WI38 (cell line): ENCODE measurements at regions not wholly inside any gene's neighbourhood (a gene's known extent, or its start where the extent isn't known, plus 50 kb on each side); places are given as distances from the start of the nearest gene placed in this dataset.

Source experiments
- H3K4me3 ChIP-seq: 2 replicates; pipeline ENCODE4 v1.5.1; 2011; ENCODE audit warnings: low read depth, mild to moderate bottlenecking, control low read depth, low read length
- TF ChIP-seq, protein P1 (sequence below): IDR thresholded peaks from 2 replicates; pipeline ENCODE4 v1.5.1; 2012; ENCODE audit warnings: low read depth, mild to moderate bottlenecking, control low read depth, low read length

DNA sequence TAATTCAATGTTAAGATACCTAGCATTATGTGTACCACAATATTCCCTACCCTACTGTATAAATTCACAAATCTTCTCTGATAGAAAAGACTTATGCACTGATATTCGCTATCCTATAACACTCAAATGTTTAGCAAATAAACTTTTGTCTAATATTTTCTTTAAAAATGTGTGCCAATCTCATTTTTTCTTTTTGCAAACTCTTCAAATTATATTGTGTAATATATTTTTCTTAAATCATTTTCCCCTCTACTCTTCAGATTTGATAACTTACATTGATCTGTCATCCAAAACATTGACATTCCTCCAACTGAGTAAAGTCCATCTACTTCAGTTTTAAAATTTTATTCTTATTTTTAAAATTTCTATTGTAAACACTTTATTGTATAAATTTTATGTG is 240.2 kb upstream of the CNTNAP2 start:
- no peak overlapping the region for H3K4me3 ChIP-seq
- TF ChIP-seq, protein P1, sequence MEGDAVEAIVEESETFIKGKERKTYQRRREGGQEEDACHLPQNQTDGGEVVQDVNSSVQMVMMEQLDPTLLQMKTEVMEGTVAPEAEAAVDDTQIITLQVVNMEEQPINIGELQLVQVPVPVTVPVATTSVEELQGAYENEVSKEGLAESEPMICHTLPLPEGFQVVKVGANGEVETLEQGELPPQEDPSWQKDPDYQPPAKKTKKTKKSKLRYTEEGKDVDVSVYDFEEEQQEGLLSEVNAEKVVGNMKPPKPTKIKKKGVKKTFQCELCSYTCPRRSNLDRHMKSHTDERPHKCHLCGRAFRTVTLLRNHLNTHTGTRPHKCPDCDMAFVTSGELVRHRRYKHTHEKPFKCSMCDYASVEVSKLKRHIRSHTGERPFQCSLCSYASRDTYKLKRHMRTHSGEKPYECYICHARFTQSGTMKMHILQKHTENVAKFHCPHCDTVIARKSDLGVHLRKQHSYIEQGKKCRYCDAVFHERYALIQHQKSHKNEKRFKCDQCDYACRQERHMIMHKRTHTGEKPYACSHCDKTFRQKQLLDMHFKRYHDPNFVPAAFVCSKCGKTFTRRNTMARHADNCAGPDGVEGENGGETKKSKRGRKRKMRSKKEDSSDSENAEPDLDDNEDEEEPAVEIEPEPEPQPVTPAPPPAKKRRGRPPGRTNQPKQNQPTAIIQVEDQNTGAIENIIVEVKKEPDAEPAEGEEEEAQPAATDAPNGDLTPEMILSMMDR: no peak

DNA sequence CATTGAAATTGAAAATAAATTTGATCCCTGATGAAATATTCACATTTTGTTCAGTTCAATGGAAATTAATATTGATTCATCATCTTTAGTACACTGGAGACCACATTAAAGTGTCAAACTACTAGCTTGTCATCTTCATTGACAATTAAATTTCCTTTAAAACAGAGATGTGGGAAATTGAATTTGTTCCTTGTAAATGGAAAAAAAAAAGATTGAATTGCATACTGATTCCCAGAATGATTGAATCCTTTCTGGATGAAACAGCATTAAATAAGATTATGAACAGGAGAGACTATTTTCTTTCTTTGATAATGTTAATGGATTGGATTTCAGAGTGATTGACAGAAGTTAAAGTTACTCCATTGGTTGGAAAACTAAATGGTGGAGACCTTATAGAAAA is 241.3 kb upstream of the CNTNAP2 start:
- TF ChIP-seq, protein P1: no peak
- H3K4me3 ChIP-seq: no peak overlapping the region

DNA sequence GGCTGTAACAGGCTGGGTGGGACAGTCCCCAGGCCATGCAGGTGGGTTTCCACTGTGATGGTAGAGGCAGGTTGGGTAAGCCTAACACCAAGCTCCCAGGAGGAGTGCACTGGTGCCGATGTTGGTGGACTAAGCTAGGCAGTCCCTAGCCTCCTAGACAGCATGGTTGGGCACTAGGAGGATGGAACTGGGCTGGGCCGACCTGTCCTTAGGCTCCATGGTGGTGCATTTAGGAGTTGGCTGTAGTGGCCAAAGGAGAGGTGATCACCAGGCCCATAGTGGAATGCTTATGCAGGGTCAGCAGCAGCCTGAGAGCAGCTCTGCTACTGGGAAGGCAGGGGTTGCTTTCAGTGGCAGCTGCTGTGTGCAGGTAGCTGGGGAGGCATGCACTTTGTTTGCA is 247.7 kb upstream of the CNTNAP2 start:
- TF ChIP-seq, protein P1: no peak
- H3K4me3 ChIP-seq: no peak overlapping the region

DNA sequence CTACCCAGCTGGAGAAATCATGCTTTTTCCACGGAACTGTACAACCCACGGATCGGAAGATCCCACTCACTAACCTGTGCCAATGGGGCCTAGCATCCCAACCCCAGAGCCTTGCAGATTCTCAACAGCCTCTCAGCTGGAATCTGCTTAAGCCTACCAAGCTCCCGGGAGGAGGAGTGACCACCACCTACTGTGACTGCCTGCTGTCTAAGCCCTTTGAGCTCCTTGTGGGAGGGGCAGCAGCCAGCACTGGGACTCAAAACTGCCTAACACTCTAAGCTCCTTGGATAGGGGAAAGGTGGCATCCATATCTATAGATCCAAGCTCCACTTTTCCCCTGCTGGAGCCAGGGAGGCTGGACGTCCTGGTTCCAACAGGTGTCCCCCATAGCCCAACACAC is 254.4 kb upstream of the CNTNAP2 start:
- no peak overlapping the region for H3K4me3 ChIP-seq
- TF ChIP-seq, protein P1: no peak

DNA sequence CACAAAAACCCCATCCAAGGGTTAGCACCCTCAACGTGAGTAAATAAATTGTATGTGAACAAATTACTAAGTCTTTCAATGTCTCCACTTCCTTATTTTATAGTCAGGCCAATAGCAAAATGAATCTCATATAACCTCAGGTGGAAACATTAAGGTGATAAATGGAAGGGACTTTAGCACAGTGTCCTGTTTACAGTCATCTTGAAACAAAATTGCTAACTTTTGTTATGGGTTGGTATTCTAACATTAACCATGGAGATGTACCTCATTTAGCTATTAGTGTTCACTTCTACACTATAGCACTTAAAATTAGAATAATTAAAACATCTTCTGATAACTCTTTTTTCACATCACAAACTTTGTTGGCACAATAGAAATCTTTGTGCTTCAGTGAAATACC is 255.8 kb upstream of the CNTNAP2 start:
- no peak overlapping the region for H3K4me3 ChIP-seq
- TF ChIP-seq, protein P1: no peak

DNA sequence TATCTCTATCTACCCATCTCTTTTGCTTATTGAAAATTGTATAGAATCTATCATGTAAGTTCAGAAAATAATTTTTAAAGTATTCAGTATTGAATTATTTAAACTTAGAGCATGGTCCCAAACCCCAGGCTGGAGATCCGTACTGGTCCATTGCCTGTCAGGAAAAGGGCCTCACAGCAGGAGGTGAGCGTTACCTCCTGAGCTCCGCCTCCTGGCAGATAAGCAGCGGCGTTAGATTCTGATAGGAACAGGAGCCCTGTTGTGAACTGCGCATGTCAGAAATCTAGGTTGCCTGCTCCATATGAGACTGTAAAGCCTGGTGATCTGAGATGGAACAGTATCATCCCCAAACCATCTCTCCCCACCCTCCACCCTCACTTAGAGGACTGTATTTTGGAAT is 266.0 kb upstream of the CNTNAP2 start:
- TF ChIP-seq, protein P1: no peak
- H3K4me3 ChIP-seq: no peak overlapping the region

DNA sequence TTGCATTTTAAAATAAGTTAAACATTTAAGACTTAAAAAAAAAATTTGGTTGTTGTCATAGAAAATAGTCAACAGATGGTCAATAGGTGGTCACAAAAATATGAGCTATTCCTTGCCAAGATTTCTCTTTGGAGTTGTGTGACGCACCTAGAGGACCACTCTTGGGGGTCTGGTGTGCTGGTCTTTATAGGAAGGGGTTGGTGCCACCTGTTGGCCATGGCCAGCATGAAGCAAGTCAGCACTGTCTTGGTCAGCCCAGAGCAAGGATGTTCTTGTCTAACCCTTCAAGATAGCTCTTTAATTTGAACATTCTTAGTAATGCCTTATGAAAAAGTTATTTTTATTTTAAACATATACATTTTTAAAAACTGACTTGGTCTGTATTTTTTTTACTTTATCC is 267.9 kb upstream of the CNTNAP2 start:
- TF ChIP-seq, protein P1: peak; percentile 55

DNA sequence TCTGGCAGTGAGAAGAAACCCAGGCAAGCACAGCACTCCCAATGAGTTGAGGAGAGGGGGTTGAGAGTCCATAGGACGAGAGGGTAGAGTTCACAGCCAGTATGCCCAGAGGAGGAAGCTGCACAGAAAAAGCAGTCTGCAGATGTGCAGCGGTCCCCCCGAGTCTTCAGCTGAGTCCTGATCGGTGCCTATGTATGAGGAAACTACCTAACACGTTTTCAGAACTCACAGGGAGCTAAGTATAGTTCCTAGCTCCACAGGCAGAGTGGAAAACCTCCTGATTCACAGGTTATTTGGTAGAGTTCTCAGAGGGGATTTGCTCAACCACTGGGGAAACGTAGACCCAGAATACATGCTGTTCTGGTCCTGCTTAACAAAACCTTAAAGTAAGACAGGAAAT is 271.3 kb upstream of the CNTNAP2 start:
- TF ChIP-seq, protein P1: no peak

More for the DNA sequence above, 267.9 kb upstream of the CNTNAP2 start:
- H3K4me3 ChIP-seq: no peak overlapping the region

More for the DNA sequence above, 271.3 kb upstream of the CNTNAP2 start:
- no peak overlapping the region for H3K4me3 ChIP-seq
